Astrocyte of the spinal cord (primary cell): ENCODE measurements at regions not wholly inside any gene's neighbourhood (a gene's known extent, or its start where the extent isn't known, plus 50 kb on each side); places are given as distances from the start of the nearest gene placed in this dataset.

Experiments used
- DNase-seq: peaks from one replicate; pipeline ENCODE4 v3.0.0; 2011; ENCODE audit warnings: low read depth, low spot score
- H3K4me3 ChIP-seq: 2 replicates; pipeline ENCODE4 v1.5.1; 2011; ENCODE audit warnings: low read depth, mild to moderate bottlenecking, low read length, moderate library complexity
- CTCF ChIP-seq: IDR thresholded peaks from 2 replicates; pipeline ENCODE4 v1.5.1; 2012; ENCODE audit warnings: low read depth, mild to moderate bottlenecking, low read length, inconsistent platforms
- in situ Hi-C: cut with HindIII; loops from 2 replicates; pipeline ENCODE4 v1.10.0; 2017; ENCODE audit warnings: low sequenced_read_pairs

DNA sequence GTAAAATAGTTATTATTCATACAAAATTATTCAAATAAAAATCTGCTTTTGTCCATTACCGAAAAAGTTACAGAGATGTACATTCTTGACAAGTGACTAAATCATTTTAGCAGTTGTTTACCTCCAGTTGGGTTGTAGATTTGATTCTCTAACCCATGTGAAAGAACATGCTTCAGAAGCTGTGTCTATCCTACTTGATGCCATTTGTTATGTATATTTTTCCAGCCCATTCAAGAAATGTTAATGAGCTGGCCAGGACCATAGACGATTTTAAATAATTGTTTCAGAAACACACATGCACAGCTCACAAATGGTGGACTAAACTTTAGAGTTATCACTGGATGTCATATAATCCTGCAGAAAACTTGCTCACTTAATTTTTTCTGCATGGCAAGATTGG, 391.1 kb upstream of the REG3G start:
- no peak overlapping the region for H3K4me3 ChIP-seq
- no peak for DNase-seq
- TF ChIP-seq CTCF, result no peak
- in situ Hi-C loops, result no loop called here

- H3K4me3 ChIP-seq, result no peak overlapping the region
- no peak for TF ChIP-seq CTCF
- DNase-seq, result no peak
- in situ Hi-C loops, result no loop called here
Observed at GRCh38 chr2:78644854-78645253, 380.6 kb upstream of the REG3G start.

DNA sequence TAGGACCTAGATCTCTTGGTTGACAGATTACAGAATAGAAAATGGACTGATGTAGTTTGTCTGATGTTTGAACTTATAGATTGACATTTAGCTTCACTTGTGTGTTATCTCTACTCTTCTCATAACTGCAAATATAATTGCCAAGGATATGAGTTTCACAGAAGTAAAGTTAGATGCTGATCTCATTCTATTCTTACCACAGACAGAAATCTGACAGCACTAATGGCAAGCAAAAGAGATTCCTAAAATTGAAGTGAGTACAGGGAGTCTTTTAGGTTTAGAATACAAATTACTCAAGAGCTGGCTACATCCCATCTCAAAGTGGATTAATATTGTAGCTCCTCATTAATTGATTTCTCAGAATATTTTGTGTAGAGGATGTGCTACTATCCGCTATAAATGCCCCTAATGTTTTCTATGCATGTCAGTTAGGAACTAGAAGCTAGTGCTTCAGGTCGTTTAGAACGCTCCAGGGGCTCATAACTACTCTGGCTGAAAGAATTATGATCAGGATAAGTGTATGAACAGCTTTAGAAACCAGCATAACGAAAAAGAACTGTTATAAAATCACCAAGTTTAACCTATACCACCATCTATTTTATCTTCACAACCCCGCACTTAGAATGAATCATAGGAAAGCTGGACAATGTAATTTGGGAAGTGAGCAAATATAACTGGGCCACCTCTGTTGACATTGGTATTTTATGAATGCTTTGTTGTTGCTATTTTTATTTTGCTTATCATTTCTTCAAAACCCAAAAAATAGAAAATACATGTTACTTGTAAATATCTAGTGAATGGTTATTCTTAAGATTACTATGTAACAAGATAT, 378.8 kb upstream of the REG3G start:
- H3K4me3 ChIP-seq, result no peak overlapping the region
- no peak for TF ChIP-seq CTCF
- DNase-seq, result no peak
- in situ Hi-C loops, result no loop called here

GRCh38 chr2:78648558-78648957, 376.9 kb upstream of the REG3G start:
- TF ChIP-seq CTCF, result no peak
- no peak for DNase-seq
- in situ Hi-C loops, result no loop called here
- no peak overlapping the region for H3K4me3 ChIP-seq

DNA sequence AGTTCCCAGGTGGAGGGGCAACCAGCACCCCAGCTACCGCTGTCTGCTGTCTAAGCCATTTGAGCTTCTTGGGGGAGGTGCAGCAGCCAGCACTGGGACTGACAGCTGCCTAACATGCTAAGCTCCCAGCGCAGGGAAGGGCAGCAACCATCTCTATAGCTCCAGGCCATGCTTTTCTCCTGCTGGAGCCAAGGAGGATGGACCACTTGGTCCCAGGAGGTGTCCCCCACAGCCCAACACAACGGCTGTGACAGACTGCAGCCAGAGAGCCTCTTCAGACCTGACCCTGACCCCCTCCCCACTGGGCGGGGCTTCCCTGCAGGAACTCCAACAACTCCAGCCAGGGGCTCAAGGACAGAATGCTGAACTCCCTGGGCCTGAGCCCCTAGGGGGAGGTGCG, 370.6 kb upstream of the REG3G start:
- H3K4me3 ChIP-seq, result no peak overlapping the region
- in situ Hi-C loops, result no loop called here
- DNase-seq, result no peak
- TF ChIP-seq CTCF, result no peak

GRCh38 chr2:78676921-78677696, 348.4 kb upstream of the REG3G start:
- H3K4me3 ChIP-seq, result no peak overlapping the region
- DNase-seq, result no peak
- TF ChIP-seq CTCF, result no peak
- in situ Hi-C loops, result no loop called here
